WTC11 (cell line): ENCODE measurements at regions not wholly inside any gene's neighbourhood (a gene's known extent, or its start where the extent isn't known, plus 50 kb on each side); places are given as distances from the start of the nearest gene placed in this dataset.

Source experiments
- ATAC-seq: fragments of 200-7000 bp; cut with Tn5 transposase; 2 replicates; pipeline ENCODE4 v1.10.0; 2021; ENCODE audit warnings: mild to moderate bottlenecking, moderate library complexity
- CTCF ChIA-PET: fragments of 300-600 bp; sonication (Branson Sonifier 250); formaldehyde crosslinking; loops from one replicate; lab custom pipeline; 2021; ENCODE audit warnings: antibody characterized with exemption; lab: Charles Lee
- POLR2A ChIA-PET: fragments of 350-600 bp; sonication (Branson Sonifier 250); formaldehyde crosslinking; loops from one replicate; lab custom pipeline; 2021; ENCODE audit warnings: antibody characterized with exemption; lab: Charles Lee
- DNase-seq: peaks from one replicate; pipeline ENCODE4 v3.0.0; 2021; ENCODE audit warnings: low spot score
- H3K27ac Mint-ChIP-seq: 2 replicates; pipeline ENCODE4 v1.8.0; 2021; ENCODE audit warnings: mixed read lengths
- H3K27me3 Mint-ChIP-seq: 2 replicates; pipeline ENCODE4 v1.8.0; 2021; ENCODE audit warnings: low read depth, mild to moderate bottlenecking, moderate library complexity, mixed read lengths
- H3K36me3 Mint-ChIP-seq: 2 replicates; pipeline ENCODE4 v1.8.0; 2021; ENCODE audit warnings: mixed read lengths
- H3K4me1 Mint-ChIP-seq: 2 replicates; pipeline ENCODE4 v1.8.0; 2022; ENCODE audit warnings: mixed read lengths
- H3K4me3 Mint-ChIP-seq: 2 replicates; pipeline ENCODE4 v1.8.0; 2021; ENCODE audit warnings: mild to moderate bottlenecking, moderate library complexity, mixed read lengths
- H3K9me3 Mint-ChIP-seq: 2 replicates; pipeline ENCODE4 v1.8.0; 2021; ENCODE audit warnings: mixed read lengths
- E2F5 ChIP-seq: sonication (generic); formaldehyde crosslinking; IDR thresholded peaks from 2 replicates; pipeline ENCODE4 v1.8.1; 2022; ENCODE audit warnings: mild to moderate bottlenecking, moderate library complexity, missing genetic modification reagents
- ETV6 ChIP-seq: sonication (generic); formaldehyde crosslinking; IDR thresholded peaks from 2 replicates; pipeline ENCODE4 v1.8.1; 2022; ENCODE audit warnings: mild to moderate bottlenecking, missing genetic modification reagents
- FOXJ3 ChIP-seq: sonication (generic); formaldehyde crosslinking; IDR thresholded peaks from 2 replicates; pipeline ENCODE4 v1.9.0; 2021; ENCODE audit warnings: missing genetic modification reagents, mild to moderate bottlenecking, borderline replicate concordance
- GABPB1 ChIP-seq: sonication (generic); formaldehyde crosslinking; IDR thresholded peaks from 2 replicates; pipeline ENCODE4 v1.8.1; 2023; ENCODE audit warnings: mild to moderate bottlenecking, missing genetic modification reagents
- JAZF1 ChIP-seq: fragments of 250-450 bp; sonication (Bioruptor Pico); IDR thresholded peaks from 2 replicates; pipeline ENCODE4 v1.9.0; 2021; ENCODE audit warnings: moderate library complexity, mild to moderate bottlenecking, inconsistent platforms
- NR2C2 ChIP-seq: sonication (generic); formaldehyde crosslinking; IDR thresholded peaks from 2 replicates; pipeline ENCODE4 v1.8.0; 2022; ENCODE audit warnings: mild to moderate bottlenecking, missing genetic modification reagents
- OVOL2 ChIP-seq: fragments of 250-450 bp; sonication (Bioruptor Pico); IDR thresholded peaks from 2 replicates; pipeline ENCODE4 v1.9.0; 2021; ENCODE audit warnings: mild to moderate bottlenecking, borderline replicate concordance
- PRDM15 ChIP-seq: sonication (generic); formaldehyde crosslinking; IDR thresholded peaks from 2 replicates; pipeline ENCODE4 v1.8.0; 2022; ENCODE audit warnings: missing genetic modification reagents
- RORB ChIP-seq: fragments of 250-450 bp; sonication (Bioruptor Pico); IDR thresholded peaks from 2 replicates; pipeline ENCODE4 v1.9.0; 2021; ENCODE audit warnings: mild to moderate bottlenecking
- SP1 ChIP-seq: sonication (generic); formaldehyde crosslinking; conservative IDR thresholded peaks from 2 replicates; pipeline ENCODE4 v1.8.1; 2022; ENCODE audit warnings: missing genetic modification reagents
- ZMAT4 ChIP-seq: fragments of 250-450 bp; sonication (Bioruptor Pico); IDR thresholded peaks from 2 replicates; pipeline ENCODE4 v1.9.0; 2021; ENCODE audit warnings: mild to moderate bottlenecking
- ZNF317 ChIP-seq: sonication (generic); formaldehyde crosslinking; IDR thresholded peaks from 2 replicates; pipeline ENCODE4 v1.8.1; 2023; ENCODE audit warnings: low read depth, mild to moderate bottlenecking, moderate library complexity, missing genetic modification reagents, borderline replicate concordance
- ZNF532 ChIP-seq: fragments of 250-450 bp; sonication (Bioruptor Pico); IDR thresholded peaks from 2 replicates; pipeline ENCODE4 v1.9.0; 2021; ENCODE audit warnings: mild to moderate bottlenecking, borderline replicate concordance
- TF ChIP-seq, protein P1 (sequence below): fragments of 250-450 bp; sonication (Bioruptor Pico); IDR thresholded peaks from 2 replicates; pipeline ENCODE4 v1.9.0; 2021; ENCODE audit warnings: moderate library complexity, mild to moderate bottlenecking, inconsistent platforms, borderline replicate concordance
- TF ChIP-seq, protein P2 (sequence below): fragments of 250-450 bp; sonication (Bioruptor Pico); IDR thresholded peaks from 2 replicates; pipeline ENCODE4 v1.8.0; 2021; ENCODE audit warnings: mild to moderate bottlenecking
- TF ChIP-seq, protein P3 (sequence below): sonication (generic); formaldehyde crosslinking; IDR thresholded peaks from 2 replicates; pipeline ENCODE4 v1.8.1; 2023; ENCODE audit warnings: mild to moderate bottlenecking, missing genetic modification reagents
- TF ChIP-seq, protein P4 (sequence below): fragments of 250-450 bp; sonication (Bioruptor Pico); IDR thresholded peaks from 2 replicates; pipeline ENCODE4 v1.9.0; 2021; ENCODE audit warnings: mild to moderate bottlenecking
- TF ChIP-seq, protein P5 (sequence below): sonication (generic); formaldehyde crosslinking; IDR thresholded peaks from 2 replicates; pipeline ENCODE4 v1.8.0; 2023; ENCODE audit warnings: missing genetic modification reagents

DNA sequence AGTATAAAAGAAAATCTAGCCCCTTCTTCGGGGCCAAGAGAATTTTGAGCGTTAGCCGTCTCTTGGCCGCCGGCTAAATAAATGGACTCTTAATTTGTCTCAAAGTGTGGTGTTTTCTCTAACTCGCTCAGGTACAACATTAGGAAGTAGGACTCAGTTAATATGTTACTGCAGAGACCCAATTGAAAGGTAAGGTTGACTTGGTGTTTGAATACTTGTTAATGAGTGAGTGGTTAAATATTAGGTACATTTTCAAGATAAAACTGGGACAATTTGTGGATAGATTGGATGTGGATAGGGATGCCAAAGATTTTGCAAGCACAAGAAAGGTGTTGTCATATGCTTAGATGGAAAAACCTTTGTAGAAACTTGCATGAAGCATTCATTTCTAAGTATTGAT lies 1177.3 kb upstream of the CDH18 start (continued):
- TF ChIP-seq PRDM15 (CRISPR knock-in tag) (no peak), GABPB1 (CRISPR knock-in tag) (no peak)
- TF ChIP-seq, protein P1, sequence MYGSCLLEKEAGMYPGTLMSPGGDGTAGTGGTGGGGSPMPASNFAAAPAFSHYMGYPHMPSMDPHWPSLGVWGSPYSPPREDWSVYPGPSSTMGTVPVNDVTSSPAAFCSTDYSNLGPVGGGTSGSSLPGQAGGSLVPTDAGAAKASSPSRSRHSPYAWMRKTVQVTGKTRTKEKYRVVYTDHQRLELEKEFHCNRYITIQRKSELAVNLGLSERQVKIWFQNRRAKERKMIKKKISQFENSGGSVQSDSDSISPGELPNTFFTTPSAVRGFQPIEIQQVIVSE (CRISPR knock-in tag), result no peak

DNA sequence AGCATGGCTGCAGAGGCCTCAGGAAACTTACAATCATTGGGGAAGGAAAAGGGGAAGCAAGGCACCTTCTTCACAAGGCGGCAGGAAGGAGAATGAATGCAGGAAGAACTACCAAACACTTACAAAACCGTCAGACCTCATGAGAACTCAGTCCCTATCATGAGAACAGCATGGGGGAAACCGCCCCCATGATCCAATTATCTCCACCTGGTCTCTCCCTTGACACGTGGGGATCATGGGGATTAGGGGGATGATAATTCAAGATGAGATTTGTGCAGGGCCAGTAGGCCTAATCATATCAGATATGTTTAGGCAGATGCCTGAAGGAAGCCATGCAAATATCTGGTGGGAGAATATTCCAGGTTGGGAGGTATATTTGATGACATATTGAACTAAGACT lies 1176.4 kb upstream of the CDH18 start:
- no peaks in the 10 kb centered on the region for H3K27me3 Mint-ChIP-seq
- H3K4me3 Mint-ChIP-seq, result no peak overlapping the region
- DNase-seq, result no peak
- TF ChIP-seq NR2C2 (CRISPR knock-in tag) (no peak), OVOL2 (CRISPR knock-in tag) (no peak), ZNF532 (CRISPR knock-in tag) (no peak), FOXJ3 (CRISPR knock-in tag) (no peak), ZMAT4 (CRISPR knock-in tag) (no peak), JAZF1 (CRISPR knock-in tag) (no peak), E2F5 (CRISPR knock-in tag) (no peak), RORB (CRISPR knock-in tag) (no peak), SP1 (no peak), ZNF317 (CRISPR knock-in tag) (no peak), ETV6 (CRISPR knock-in tag) (no peak)
- TF ChIP-seq, protein P2, sequence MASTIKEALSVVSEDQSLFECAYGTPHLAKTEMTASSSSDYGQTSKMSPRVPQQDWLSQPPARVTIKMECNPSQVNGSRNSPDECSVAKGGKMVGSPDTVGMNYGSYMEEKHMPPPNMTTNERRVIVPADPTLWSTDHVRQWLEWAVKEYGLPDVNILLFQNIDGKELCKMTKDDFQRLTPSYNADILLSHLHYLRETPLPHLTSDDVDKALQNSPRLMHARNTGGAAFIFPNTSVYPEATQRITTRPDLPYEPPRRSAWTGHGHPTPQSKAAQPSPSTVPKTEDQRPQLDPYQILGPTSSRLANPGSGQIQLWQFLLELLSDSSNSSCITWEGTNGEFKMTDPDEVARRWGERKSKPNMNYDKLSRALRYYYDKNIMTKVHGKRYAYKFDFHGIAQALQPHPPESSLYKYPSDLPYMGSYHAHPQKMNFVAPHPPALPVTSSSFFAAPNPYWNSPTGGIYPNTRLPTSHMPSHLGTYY, result no peak
- TF ChIP-seq, protein P3, sequence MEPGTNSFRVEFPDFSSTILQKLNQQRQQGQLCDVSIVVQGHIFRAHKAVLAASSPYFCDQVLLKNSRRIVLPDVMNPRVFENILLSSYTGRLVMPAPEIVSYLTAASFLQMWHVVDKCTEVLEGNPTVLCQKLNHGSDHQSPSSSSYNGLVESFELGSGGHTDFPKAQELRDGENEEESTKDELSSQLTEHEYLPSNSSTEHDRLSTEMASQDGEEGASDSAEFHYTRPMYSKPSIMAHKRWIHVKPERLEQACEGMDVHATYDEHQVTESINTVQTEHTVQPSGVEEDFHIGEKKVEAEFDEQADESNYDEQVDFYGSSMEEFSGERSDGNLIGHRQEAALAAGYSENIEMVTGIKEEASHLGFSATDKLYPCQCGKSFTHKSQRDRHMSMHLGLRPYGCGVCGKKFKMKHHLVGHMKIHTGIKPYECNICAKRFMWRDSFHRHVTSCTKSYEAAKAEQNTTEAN (CRISPR knock-in tag), result no peak
- TF ChIP-seq, protein P4, sequence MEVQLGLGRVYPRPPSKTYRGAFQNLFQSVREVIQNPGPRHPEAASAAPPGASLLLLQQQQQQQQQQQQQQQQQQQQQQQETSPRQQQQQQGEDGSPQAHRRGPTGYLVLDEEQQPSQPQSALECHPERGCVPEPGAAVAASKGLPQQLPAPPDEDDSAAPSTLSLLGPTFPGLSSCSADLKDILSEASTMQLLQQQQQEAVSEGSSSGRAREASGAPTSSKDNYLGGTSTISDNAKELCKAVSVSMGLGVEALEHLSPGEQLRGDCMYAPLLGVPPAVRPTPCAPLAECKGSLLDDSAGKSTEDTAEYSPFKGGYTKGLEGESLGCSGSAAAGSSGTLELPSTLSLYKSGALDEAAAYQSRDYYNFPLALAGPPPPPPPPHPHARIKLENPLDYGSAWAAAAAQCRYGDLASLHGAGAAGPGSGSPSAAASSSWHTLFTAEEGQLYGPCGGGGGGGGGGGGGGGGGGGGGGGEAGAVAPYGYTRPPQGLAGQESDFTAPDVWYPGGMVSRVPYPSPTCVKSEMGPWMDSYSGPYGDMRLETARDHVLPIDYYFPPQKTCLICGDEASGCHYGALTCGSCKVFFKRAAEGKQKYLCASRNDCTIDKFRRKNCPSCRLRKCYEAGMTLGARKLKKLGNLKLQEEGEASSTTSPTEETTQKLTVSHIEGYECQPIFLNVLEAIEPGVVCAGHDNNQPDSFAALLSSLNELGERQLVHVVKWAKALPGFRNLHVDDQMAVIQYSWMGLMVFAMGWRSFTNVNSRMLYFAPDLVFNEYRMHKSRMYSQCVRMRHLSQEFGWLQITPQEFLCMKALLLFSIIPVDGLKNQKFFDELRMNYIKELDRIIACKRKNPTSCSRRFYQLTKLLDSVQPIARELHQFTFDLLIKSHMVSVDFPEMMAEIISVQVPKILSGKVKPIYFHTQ (CRISPR knock-in tag), result no peak
- TF ChIP-seq, protein P1 (CRISPR knock-in tag), result no peak
- TF ChIP-seq, protein P5, sequence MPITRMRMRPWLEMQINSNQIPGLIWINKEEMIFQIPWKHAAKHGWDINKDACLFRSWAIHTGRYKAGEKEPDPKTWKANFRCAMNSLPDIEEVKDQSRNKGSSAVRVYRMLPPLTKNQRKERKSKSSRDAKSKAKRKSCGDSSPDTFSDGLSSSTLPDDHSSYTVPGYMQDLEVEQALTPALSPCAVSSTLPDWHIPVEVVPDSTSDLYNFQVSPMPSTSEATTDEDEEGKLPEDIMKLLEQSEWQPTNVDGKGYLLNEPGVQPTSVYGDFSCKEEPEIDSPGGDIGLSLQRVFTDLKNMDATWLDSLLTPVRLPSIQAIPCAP, result no peak
- TF ChIP-seq, all 79 proteins: peak for 0
- Mint-ChIP-seq H3K36me3 (no peaks in the 10 kb centered on the region), H3K9me3 (no peaks in the 10 kb centered on the region), H3K4me1 (no peaks in the 10 kb centered on the region), H3K27ac (no peak overlapping the region)
- ChIA-PET POLR2A (no interaction called here), CTCF (no interaction called here)
- ATAC-seq, result no peak
